ENCODE measurements at regions not wholly inside any gene's neighbourhood (a gene's known extent, or its start where the extent isn't known, plus 50 kb on each side); places are given as distances from the start of the nearest gene placed in this dataset.

DNA sequence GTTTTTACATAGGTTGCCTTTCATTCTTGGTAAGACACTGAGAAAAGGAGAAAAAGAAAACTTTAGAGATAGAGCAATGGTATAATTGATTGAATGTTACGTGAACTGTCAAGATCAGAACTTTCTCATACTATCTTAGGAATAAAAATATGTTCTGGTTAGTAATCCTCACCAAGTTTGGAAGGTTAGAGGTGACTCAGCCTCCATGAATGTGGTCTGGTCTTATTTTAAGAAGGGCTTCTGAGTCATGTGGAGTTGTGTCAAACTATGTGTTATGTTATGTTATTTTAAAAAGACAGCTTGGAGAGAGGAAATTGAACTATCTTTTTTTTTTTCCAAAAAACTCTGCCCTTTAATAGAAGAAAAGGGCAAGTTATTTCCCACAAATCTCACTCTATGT is 458.6 kb upstream of the KLF6 start:
- no peak for TF ChIP-seq CTCF (IDR thresholded peaks at IDR 0.05)
- TF ChIP-seq EP300 (IDR thresholded peaks at IDR 0.05): peak; percentile 41
- Histone ChIP-seq H3K4me1 (peaks cover 37% of the 10 kb centered on the region), H3K27ac (peak overlapping the region; percentile 89), H3K27me3 (no peaks in the 10 kb centered on the region), H3K9me3 (no peaks in the 10 kb centered on the region), H3K4me3 (peak overlapping the region; percentile 30), H3K36me3 (no peaks in the 10 kb centered on the region)
- 25% methylated on average over 1 of the region's 1 CpG for WGBS
- no peak for DNase-seq (ENCODE audit: low spot score in 2 of 2)

DNA sequence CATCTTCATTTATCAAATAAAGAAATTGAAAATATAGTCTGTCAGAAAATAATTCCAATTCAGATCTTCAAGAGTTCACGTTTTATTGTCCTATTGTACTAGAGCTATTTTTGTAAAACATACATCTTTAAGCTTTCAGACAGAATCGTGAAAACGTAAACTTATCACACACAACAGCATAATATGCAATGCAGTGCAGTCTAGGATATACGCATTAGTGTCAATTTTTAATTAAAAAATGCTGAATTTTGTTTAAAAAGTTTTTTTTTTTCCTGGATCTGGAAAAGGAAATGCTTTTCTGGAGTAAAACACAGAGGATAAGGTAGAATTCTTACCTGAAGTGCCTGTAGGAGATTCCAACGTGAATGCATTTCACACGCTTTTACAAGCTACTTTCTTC is 458.2 kb upstream of the KLF6 start:
- TF ChIP-seq CTCF (IDR thresholded peaks at IDR 0.05) (no peak), EP300 (IDR thresholded peaks at IDR 0.05) (no peak), POLR2AphosphoS5 (IDR thresholded peaks at IDR 0.05) (no peak), POLR2A (IDR thresholded peaks at IDR 0.05) (no peak)
- Histone ChIP-seq H3K27me3 (no peaks in the 10 kb centered on the region), H3K4me3 (peak overlapping the region; percentile 30), H3K4me1 (peaks cover 37% of the 10 kb centered on the region), H3K9me3 (no peaks in the 10 kb centered on the region), H3K27ac (peak overlapping the region; percentile 89), H3K36me3 (no peaks in the 10 kb centered on the region)
- no peak for DNase-seq (ENCODE audit: low spot score in 2 of 2)
- 56% methylated on average over 6 of the region's 6 CpGs for WGBS

- no peaks in the 10 kb centered on the region for H3K27me3 ChIP-seq
- H3K36me3 ChIP-seq: no peaks in the 10 kb centered on the region
- TF ChIP-seq POLR2A (IDR thresholded peaks at IDR 0.05) (no peak), EP300 (IDR thresholded peaks at IDR 0.05) (no peak), CTCF (IDR thresholded peaks at IDR 0.05) (no peak), POLR2AphosphoS5 (IDR thresholded peaks at IDR 0.05) (no peak)
- H3K4me3 ChIP-seq: peak overlapping the region; percentile 30
- DNase-seq (ENCODE audit: low spot score in 2 of 2): no peak
- no peaks in the 10 kb centered on the region for H3K9me3 ChIP-seq
- peak overlapping the region; percentile 89 for H3K27ac ChIP-seq
- H3K4me1 ChIP-seq: peaks cover 37% of the 10 kb centered on the region
- 21% methylated on average over 2 of the region's 2 CpGs for WGBS
These were observed 457.6 kb upstream of the KLF6 start for GRCh38 chr10:4242561-4243035.

GRCh38 chr10:4241724-4242345 is 456.8 kb upstream of the KLF6 start:
- TF ChIP-seq POLR2A (IDR thresholded peaks at IDR 0.05) (peak in 1 of 2 donors; percentile 48), EP300 (IDR thresholded peaks at IDR 0.05) (peak; percentile 86), CTCF (IDR thresholded peaks at IDR 0.05) (no peak), POLR2AphosphoS5 (IDR thresholded peaks at IDR 0.05) (peak in 1 of 3 donors; percentile 31)
- H3K36me3 ChIP-seq: no peaks in the 10 kb centered on the region
- no peaks in the 10 kb centered on the region for H3K27me3 ChIP-seq
- H3K27ac ChIP-seq: peak overlapping the region; percentile 89
- WGBS: 10% methylated on average over 7 of the region's 7 CpGs
- H3K4me3 ChIP-seq: peak overlapping the region; percentile 30
- no peaks in the 10 kb centered on the region for H3K9me3 ChIP-seq
- H3K4me1 ChIP-seq: peaks cover 37% of the 10 kb centered on the region
- DNase-seq (ENCODE audit: low spot score in 2 of 2): no peak

GRCh38 chr10:4240608-4241197 is 455.7 kb upstream of the KLF6 start:
- Histone ChIP-seq H3K27ac (peak overlapping the region; percentile 89), H3K4me1 (peaks cover 37% of the 10 kb centered on the region), H3K36me3 (no peaks in the 10 kb centered on the region), H3K4me3 (no peak overlapping the region), H3K27me3 (no peaks in the 10 kb centered on the region), H3K9me3 (no peaks in the 10 kb centered on the region)
- TF ChIP-seq POLR2AphosphoS5 (IDR thresholded peaks at IDR 0.05) (no peak), CTCF (IDR thresholded peaks at IDR 0.05) (no peak), POLR2A (IDR thresholded peaks at IDR 0.05) (no peak), EP300 (IDR thresholded peaks at IDR 0.05) (no peak)
- no peak for DNase-seq (ENCODE audit: low spot score in 2 of 2)
- 69% methylated on average over 7 of the region's 7 CpGs for WGBS
